Fibroblast of lung (primary cell): ENCODE measurements at regions not wholly inside any gene's neighbourhood (a gene's known extent, or its start where the extent isn't known, plus 50 kb on each side); places are given as distances from the start of the nearest gene placed in this dataset.

Experiments
- DNase-seq, 2 donors: peaks; one replicate each; pipeline versions ENCODE4 v3.0.0 to v3.0.0-alpha.2; 2010; ENCODE audit warnings: low read depth in 2 of 2
- H2AFZ ChIP-seq: 2 replicates; pipeline ENCODE4 v1.5.1; 2012; ENCODE audit warnings: low read length, control low read depth, inconsistent platforms
- H3K27ac ChIP-seq: 2 replicates; pipeline ENCODE4 v1.5.1; 2011; ENCODE audit warnings: low read length, control low read depth; ENCODE audit not compliant: insufficient read depth
- H3K27me3 ChIP-seq: 2 replicates; pipeline ENCODE4 v1.5.1; 2011; ENCODE audit warnings: mild to moderate bottlenecking, low read length; ENCODE audit not compliant: control insufficient read depth, insufficient read depth
- H3K36me3 ChIP-seq: 2 replicates; pipeline ENCODE4 v1.5.1; 2011; ENCODE audit warnings: low read length; ENCODE audit not compliant: control insufficient read depth, insufficient read depth
- H3K4me1 ChIP-seq: 2 replicates; pipeline ENCODE4 v1.5.1; 2011; ENCODE audit warnings: low read length; ENCODE audit not compliant: control insufficient read depth, insufficient read depth; ENCODE audit errors: extremely low read depth
- H3K4me2 ChIP-seq: 2 replicates; pipeline ENCODE4 v1.5.1; 2011; ENCODE audit warnings: low read length, control low read depth; ENCODE audit not compliant: insufficient read depth; ENCODE audit errors: extremely low read depth
- H3K4me3 ChIP-seq, 4 experiments: fragments of 200-600 bp in 1 of 4; sonication (generic) in 1 of 4; replicated peaks in 1 of 4; 2 replicates each; pipeline ENCODE4 v1.5.1; 2011 to 2016; ENCODE audit warnings: low read length in 4 of 4, low read depth in 3 of 4, mild to moderate bottlenecking in 3 of 4, control low read depth in 2 of 4, inconsistent platforms in 1 of 4, mixed read lengths in 1 of 4; ENCODE audit not compliant: insufficient read depth in 1 of 4; ENCODE audit errors: control extremely low read depth in 1 of 4
- H3K79me2 ChIP-seq: 2 replicates; pipeline ENCODE4 v1.5.1; 2012; ENCODE audit warnings: mild to moderate bottlenecking, low read length, inconsistent platforms; ENCODE audit not compliant: control insufficient read depth, insufficient read depth
- H3K9ac ChIP-seq: 2 replicates; pipeline ENCODE4 v1.5.1; 2011; ENCODE audit warnings: mild to moderate bottlenecking, low read length, control low read depth; ENCODE audit not compliant: insufficient read depth
- H3K9me3 ChIP-seq: 2 replicates; pipeline ENCODE4 v1.5.1; 2012; ENCODE audit warnings: low read depth, low read length; ENCODE audit not compliant: control insufficient read depth, insufficient read depth
- H4K20me1 ChIP-seq: 2 replicates; pipeline ENCODE4 v1.5.1; 2011; ENCODE audit warnings: low read length; ENCODE audit not compliant: control insufficient read depth, insufficient read depth; ENCODE audit errors: extremely low read depth
- EZH2 ChIP-seq: IDR thresholded peaks from 2 replicates; pipeline ENCODE4 v1.5.1; 2012; ENCODE audit warnings: low read length, control low read depth, mild to moderate bottlenecking; ENCODE audit errors: missing control alignments
- TF ChIP-seq, protein P1 (sequence below), 2 donors: IDR thresholded peaks in 1 of 2; conservative IDR thresholded peaks in 1 of 2; 1 replicate in 1 of 2; 2 replicates in 1 of 2; pipeline ENCODE4 v1.5.1; 2011 to 2012; ENCODE audit warnings: low read length in 2 of 2, control low read depth in 1 of 2, inconsistent platforms in 1 of 2, low read depth in 1 of 2, mild to moderate bottlenecking in 1 of 2

DNA sequence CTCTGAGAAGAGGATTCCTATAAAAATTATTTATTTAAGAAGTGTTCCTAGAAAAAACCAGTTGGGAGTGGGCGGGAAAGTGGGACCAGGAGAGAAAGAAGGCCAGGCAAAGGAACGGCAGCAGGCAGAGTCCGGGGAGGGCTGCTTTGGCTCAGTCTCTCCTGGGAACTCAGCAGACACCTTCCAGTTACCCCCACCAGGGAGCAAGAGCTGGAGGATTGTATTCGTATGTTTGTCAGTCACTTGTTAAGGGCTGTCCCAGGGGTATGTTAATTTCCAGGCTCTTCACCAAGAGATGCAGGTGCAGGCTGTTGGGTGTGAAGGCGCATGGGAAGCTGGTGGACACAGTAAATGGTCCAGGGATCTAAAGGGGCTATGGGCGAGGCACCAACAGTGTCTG lies 53.0 kb upstream of the CHD6 start:
- Histone ChIP-seq H3K27ac (no peak overlapping the region), H3K4me2 (no peak overlapping the region), H3K9me3 (no peaks in the 10 kb centered on the region), H3K79me2 (no peaks in the 10 kb centered on the region), H4K20me1 (no peaks in the 10 kb centered on the region), H3K27me3 (peaks cover 5% of the 10 kb centered on the region), H2AFZ (no peak overlapping the region), H3K36me3 (no peaks in the 10 kb centered on the region), H3K4me3 (no peak overlapping the region), H3K4me1 (no peaks in the 10 kb centered on the region), H3K9ac (no peak overlapping the region)
- DNase-seq, result no peak
- TF ChIP-seq, protein P1, sequence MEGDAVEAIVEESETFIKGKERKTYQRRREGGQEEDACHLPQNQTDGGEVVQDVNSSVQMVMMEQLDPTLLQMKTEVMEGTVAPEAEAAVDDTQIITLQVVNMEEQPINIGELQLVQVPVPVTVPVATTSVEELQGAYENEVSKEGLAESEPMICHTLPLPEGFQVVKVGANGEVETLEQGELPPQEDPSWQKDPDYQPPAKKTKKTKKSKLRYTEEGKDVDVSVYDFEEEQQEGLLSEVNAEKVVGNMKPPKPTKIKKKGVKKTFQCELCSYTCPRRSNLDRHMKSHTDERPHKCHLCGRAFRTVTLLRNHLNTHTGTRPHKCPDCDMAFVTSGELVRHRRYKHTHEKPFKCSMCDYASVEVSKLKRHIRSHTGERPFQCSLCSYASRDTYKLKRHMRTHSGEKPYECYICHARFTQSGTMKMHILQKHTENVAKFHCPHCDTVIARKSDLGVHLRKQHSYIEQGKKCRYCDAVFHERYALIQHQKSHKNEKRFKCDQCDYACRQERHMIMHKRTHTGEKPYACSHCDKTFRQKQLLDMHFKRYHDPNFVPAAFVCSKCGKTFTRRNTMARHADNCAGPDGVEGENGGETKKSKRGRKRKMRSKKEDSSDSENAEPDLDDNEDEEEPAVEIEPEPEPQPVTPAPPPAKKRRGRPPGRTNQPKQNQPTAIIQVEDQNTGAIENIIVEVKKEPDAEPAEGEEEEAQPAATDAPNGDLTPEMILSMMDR (conservative IDR thresholded peaks at IDR 0.05 in 1 of 2, IDR thresholded peaks at IDR 0.05 in 1 of 2; ENCODE audit: low read depth in 1 of 2, low read length in 2 of 2), result no peak
- no peak for TF ChIP-seq EZH2

DNA sequence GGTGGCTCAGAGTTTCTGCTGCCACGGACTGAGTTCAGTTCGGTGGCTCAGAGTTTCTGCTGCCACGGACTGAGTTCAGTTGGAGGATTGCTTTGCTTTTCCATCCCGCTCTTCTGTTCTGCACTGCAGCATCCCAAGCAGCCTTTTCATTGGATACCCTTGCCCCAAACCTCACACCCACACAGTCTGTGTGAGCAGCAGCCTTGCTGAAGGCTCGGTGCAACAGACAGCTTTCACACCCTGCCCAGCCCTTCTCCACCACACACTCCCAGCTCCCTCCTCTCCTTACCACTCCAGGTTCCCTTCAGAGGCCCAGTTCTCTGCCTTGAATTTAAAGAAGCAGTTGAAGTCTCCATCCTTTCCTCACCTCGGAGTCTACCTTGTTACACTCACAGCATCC lies 52.5 kb upstream of the CHD6 start:
- Histone ChIP-seq H3K4me2 (no peak overlapping the region), H3K4me3 (no peak overlapping the region), H3K27me3 (peaks cover 5% of the 10 kb centered on the region), H3K79me2 (no peaks in the 10 kb centered on the region), H2AFZ (no peak overlapping the region), H3K4me1 (no peaks in the 10 kb centered on the region), H3K36me3 (no peaks in the 10 kb centered on the region), H3K27ac (no peak overlapping the region), H3K9me3 (no peaks in the 10 kb centered on the region), H4K20me1 (no peaks in the 10 kb centered on the region), H3K9ac (no peak overlapping the region)
- no peak for TF ChIP-seq EZH2
- TF ChIP-seq, protein P1 (conservative IDR thresholded peaks at IDR 0.05 in 1 of 2, IDR thresholded peaks at IDR 0.05 in 1 of 2; ENCODE audit: low read depth in 1 of 2, low read length in 2 of 2), result no peak
- DNase-seq, result no peak

- TF ChIP-seq, protein P1 (conservative IDR thresholded peaks at IDR 0.05 in 1 of 2, IDR thresholded peaks at IDR 0.05 in 1 of 2; ENCODE audit: low read depth in 1 of 2, low read length in 2 of 2), result no peak
- DNase-seq, result no peak
- peaks cover 5% of the 10 kb centered on the region for H3K27me3 ChIP-seq
- no peak overlapping the region for H3K27ac ChIP-seq
- no peak overlapping the region for H2AFZ ChIP-seq
- H3K4me2 ChIP-seq, result no peak overlapping the region
- H4K20me1 ChIP-seq, result no peaks in the 10 kb centered on the region
- no peaks in the 10 kb centered on the region for H3K36me3 ChIP-seq
- H3K4me1 ChIP-seq, result no peaks in the 10 kb centered on the region
- no peak overlapping the region for H3K9ac ChIP-seq
- H3K79me2 ChIP-seq, result no peaks in the 10 kb centered on the region
- no peaks in the 10 kb centered on the region for H3K9me3 ChIP-seq
- H3K4me3 ChIP-seq, result no peak overlapping the region
Observed at GRCh38 chr20:41669708-41670263, 51.6 kb upstream of the CHD6 start.
